HG02610 (cell line): ENCODE measurements at regions not wholly inside any gene's neighbourhood (a gene's known extent, or its start where the extent isn't known, plus 50 kb on each side); places are given as distances from the start of the nearest gene placed in this dataset.

Source experiments
- ATAC-seq: cut with Tn5 transposase; IDR thresholded peaks from one replicate; pipeline ENCODE4 v1.9.1; 2021; ENCODE audit warnings: mild to moderate bottlenecking, moderate library complexity; ENCODE audit not compliant: unreplicated experiment

DNA sequence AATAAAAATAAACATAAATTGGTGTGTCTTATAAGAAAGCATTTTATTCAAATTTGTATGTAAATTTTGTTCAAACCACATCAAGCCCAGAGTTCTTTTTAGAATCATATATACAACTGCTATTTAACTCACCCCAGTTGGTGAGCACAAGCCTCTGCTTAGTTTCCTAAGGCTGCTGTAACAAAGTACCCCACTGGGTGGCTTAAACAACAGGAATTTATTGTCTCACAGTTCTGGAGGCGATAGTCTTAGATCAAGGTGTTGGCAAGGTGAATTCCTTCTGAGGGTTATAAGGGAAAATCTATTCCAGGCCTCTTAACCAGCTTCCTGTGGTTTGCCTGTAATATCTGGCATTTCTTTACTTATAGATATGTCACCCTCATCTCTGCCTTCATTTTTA is 1133.5 kb downstream of the OLFM4 start:
- no peak for ATAC-seq

DNA sequence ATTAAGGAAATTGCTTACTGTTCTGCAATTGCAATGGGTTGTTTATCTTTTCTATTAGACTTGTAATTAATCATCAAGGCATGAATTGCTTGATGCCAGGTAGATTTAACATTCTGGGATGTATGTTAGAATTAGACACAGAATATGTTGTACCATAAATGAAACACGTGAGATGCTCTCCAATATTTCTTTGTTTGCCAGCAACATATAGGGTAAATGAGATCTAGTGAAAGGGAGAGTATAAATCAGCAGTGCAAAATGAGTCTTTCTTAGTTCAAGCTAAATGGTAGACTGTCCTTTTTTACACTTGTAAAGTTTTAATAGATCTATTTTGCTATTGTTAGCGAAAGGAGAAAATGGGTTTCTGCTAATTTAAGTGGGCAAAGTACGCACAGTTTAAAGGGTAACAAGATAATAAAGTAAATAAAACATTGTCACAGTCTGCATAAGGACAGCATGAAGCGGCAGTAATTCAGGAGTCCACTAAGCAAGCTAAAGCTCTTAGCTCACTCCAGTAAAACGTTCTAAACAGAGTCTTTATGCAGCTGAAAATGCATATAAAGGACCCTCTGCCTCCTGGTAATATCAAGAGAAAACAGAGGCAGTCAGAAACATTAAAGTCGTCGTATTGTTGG is 1137.1 kb downstream of the OLFM4 start:
- ATAC-seq = no peak

DNA sequence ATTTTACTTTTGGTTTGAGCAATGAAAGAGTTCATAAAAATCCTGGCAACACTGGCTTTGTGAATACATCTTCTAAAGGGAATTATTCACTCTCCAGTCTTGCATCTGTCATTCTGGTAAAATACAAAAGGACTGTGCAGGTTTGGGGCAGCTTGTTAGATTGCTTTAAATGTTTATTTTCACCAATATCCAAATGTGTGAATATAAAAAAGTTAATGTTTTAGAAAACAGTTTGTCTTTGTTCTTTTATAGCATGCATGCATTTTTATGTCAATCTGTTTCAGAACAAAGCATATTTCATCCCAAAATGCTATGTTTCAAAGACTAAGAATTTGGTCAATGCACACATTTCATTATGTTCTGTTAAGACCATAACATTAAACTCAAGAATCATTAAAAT is 1145.4 kb downstream of the OLFM4 start:
- no peak for ATAC-seq

DNA sequence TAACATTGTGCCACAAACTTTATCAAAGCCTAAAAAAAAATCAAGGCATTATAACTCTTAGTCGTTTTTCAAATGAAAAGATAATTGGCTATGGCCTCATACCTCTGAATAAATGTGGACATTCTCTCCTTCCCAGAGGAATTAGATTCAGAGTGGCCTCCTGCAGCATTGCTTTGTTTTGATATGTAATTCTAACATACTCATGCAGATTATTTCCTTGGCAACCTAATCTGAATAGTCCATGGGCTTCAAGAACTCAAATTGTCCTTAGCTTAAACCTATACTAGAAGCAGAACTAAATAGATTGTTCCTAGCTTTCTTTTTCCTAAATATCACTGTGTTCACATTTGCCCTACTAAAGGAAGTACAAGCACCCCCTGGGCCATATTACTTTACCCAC is 1146.9 kb downstream of the OLFM4 start:
- ATAC-seq = no peak

DNA sequence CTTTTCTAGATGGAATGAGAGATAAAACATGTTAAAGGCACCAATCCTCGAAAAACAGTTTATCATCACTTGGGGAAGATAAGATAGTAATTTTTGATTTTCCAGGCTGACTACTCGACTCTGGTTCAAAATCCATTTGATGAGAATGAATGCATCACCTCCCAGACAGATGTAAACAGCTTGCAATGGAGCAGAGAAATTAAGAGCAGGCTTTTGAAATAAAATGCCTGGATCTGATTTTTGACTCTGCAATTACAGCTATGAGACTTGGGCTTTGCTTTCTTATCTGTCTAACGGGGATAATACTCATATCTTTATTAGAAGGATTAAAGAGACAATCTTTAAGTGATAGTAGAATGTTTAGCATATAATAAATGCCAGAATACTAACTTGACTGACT is 1148.9 kb downstream of the OLFM4 start:
- no peak for ATAC-seq

DNA sequence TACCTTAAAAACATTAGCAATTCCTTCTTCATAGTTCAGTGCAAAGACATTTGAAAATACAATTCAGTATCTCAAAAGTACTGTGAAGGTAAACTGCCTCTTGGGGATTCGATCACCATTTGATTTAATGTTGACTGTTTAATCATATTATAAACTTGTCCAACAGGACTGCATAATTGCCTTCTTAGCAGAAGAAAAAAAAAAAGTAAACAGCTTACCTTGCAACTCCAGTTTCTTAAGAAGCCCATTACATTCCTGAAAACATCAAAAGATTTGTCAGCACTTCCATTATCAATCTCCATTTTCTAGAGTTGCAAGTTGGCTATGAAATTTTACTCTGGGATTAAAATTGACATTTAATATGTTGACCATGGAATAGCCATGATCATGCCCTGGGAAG is 1154.6 kb downstream of the OLFM4 start:
- ATAC-seq = no peak

DNA sequence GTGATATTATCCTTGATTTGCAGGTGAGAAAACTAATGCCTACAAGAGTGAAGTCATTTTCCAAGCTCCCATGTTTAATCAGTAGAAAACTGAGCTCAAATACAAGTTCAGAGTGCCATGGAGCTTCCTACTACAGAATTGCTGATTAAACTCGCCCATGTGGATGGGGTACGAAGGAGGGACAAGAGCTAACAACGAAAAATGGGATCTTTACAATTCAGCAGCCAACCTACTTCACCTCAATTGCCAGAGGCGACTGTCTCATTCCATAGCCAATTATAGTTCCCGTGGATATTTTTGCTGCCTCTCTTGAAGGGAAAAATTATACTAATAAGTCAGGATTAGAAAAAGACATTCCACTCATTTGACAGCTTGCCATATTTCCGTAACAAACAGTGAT is 1155.1 kb downstream of the OLFM4 start:
- ATAC-seq = no peak

DNA sequence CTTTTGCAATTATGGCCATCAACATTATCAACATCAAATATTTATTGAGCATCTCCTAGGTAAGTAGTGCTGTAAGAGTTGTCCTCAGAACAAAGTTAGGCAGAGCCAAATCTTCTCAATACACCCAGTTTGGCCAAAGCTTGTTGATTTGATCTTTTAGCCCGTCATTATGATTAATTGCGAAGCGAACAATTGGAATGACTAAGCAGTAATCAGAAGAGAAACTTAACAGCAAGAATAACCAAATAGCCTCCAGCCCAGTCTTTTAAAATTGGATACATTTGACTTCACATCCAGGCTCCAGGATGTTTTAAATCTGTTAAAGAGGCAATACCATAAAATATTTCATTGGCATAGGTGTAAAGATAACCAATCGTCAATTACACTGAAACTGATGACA is 1156.0 kb downstream of the OLFM4 start:
- ATAC-seq = no peak

DNA sequence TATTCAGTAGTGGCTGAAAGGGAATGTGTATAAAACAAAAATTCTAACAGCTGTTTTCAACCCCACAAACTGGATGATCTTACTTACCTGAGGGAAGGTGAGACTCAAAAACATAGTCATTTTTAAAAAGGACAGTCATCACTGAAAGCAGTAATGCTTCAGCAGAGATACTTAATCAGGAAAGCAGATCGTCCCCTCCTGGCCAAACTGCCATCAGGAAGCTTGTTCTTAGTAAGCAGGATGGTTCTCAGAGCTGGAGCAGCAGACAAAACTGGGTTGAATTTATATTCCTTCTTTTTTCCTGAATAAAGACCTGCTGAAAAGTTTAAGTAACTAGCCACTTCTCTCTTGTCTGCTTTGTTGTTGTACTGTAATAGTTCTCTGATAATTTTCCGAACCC is 1156.5 kb downstream of the OLFM4 start:
- ATAC-seq = no peak

DNA sequence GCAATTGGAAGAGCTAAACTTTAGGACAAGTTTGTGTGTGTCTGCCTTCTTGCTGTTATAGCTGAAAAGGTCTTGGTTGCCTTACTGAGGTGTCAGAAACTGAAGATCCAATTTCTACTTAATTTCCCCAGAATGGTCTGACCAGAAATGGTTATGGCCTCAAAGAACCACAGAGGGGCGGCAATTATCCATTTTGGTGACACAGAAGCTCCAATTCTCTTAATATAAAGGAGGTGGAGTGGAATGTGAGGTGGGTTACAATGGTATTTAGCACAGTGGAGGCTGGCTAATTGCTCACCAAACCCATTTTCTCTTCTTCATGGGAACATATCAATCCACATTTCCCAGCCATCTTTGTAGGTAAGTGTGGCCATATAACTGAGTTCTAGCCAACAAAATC is 1157.2 kb downstream of the OLFM4 start:
- no peak for ATAC-seq

DNA sequence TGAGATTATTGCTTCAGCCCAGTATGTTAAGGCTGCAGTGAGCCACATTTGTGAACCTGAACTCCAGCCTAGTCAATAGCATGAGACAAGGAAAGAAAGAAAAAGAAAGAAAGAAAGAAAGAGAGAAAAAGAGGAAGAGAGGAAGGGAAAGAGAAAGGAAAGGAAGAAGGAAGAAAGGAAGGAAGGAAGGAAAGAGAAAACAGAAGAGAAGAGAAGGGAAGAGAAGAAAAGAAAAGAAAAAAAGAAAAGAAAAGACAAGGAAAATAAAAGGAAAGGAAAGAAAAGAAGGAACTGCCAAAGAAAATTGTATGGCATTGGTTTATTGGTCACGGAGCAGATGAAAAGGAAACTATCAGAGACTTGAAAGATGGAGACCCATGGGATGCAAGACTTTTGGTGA is 1158.8 kb downstream of the OLFM4 start:
- no peak for ATAC-seq

DNA sequence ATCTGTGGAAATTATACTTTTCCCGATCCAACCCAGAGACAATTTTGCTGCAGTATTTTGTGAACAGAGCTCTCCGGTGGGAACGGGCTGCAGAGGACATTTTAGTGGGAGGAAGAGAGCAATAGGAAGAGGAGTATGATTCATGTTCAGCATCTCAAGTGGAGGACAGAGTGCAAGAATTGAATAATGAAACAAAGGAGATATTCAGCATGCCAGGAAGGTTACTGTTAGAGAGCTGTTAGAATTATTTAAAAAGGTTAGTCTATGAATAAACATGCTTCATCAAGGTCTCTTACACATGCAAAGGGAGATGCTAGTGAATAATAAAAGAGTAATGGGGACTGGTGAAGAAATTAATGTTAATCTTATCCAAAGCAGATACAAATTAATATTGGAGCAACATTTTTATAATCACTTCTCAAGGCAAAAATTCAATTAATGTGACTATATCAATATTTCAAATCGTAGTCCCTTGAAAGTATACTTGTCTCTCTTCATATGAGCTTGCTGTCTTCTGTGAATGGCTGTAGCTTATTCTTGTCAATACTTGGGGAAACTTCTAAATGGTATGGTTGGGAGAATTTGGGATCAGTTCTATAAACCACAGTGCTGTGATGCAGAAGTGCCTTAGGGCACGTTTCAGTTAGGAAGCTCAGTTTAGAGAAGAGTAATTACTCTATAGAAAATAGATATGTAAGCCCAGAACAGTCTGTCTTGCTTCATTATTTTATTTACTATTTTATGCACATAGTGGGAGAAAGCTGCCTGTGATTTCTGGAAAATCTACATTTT is 1165.8 kb downstream of the OLFM4 start:
- ATAC-seq = no peak

DNA sequence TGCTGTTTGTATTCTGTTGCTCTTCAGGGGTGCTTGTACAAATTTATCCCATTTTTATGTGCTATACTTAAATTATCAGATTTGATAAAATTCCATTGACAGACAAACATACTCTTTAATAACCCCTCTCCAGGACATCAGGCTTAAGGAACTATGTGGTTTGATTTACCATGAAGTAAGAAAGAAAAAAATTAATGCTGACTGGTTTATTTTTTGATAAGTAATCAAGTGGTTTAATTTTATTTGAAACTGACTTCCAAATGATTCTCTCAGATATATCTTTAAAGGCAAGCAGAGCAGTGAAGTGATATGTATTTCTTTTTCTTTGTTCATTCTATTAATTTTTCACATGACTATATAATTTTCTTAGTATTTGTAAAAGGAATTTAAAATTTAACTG is 1168.1 kb downstream of the OLFM4 start:
- no peak for ATAC-seq

DNA sequence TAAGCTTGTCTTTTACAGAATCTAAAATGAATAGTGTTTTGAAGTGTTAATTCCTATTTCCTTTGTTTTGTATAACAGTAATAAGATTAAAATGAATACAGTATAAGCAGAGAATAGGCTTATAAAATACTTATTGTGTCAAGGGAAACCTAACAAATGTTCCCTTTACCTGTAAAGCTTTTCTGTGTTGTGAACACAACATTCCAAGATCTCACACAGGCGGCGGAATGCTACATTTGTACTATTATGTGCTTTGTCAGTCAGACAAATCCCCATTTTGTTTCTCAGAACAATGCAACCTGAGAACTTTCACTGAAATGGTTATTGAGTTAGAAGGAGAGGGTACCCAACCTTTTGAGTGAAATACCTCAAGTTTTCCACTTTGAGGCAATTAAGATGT is 1170.3 kb downstream of the OLFM4 start:
- no peak for ATAC-seq

DNA sequence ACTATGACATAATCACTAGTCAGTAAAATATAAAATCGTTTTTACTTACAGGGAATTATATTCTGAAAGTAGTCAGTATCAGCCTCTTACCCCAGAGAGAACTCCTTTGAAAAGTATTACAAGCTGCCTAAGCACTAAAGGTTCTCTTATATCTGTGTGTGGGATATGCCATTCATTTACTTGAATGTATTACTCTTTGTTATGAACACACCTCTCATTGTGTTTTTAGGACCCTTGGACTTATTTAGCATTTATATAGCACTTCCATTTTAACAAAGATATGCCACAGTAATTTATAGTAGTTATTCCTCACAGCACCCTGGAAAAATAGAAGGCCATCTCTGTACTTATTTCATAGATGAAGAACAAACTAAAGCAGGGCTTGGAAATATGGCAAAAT is 1178.0 kb downstream of the OLFM4 start:
- ATAC-seq = no peak

DNA sequence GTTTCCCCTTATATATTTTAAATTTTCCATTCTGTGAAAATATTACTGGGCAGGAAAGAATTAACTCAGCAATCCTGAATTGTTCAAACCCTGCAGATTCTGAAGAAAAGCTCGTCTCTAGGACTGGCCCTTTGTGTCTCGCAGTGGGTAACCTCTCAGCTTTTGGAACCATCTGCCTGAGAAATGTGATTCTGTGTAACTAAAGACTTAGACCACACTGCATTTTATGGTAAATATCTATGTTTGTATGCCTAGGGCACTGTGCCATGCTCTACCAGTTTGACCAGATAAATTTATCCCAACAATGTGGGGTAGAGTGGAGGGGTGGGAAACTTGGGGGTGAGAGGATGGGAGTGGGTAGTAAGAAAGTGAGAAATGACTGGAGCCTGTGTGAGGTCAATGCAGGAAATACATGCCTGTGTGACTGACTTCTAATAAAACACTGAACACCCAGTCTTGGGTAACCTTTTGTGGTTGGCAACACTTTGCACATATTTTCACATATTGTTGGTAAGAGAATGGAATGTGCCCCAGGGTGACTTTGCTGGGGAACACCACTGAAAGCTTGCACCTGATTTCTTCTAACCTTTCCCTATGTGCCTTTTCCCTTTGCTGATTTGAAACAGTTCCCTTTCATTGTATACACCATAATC is 1181.9 kb downstream of the OLFM4 start:
- no peak for ATAC-seq

DNA sequence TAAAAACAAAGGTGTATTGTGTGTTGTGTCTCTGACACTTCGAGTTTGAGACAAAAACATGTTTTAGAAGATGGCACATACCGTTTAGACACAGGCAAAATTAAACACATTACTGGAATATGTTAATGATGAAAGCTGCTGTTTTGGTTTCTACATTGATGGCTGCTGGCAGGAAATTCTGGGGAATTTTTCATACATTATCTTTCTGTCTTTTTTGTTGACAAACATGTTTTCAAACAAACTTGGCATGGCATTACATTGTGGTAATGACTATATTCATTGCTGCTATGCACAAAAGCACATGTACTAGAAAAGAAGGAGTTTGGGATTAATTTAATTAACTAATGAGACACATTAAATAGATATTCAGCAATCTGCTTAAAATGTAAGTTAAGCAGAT is 1187.6 kb downstream of the OLFM4 start:
- no peak for ATAC-seq

DNA sequence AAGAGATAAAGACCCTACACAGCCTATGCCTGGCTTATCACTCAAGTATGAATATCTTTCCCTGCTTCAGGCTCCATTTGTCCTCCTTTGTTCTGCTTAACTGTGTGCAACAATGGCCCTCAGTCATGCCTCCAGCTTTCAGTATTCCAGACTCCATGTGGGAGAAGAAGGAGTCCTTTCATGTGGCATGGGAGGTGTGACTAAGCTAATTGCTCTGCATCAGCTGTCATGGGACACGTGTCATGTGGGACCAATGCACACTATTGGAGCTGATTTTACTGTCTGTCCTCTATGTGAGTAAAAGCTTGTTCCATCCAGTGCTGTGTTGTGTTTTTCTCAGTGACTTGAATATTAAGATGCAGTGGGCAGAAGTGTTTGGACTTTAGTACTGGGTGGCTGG is 1198.3 kb downstream of the OLFM4 start:
- ATAC-seq = no peak

DNA sequence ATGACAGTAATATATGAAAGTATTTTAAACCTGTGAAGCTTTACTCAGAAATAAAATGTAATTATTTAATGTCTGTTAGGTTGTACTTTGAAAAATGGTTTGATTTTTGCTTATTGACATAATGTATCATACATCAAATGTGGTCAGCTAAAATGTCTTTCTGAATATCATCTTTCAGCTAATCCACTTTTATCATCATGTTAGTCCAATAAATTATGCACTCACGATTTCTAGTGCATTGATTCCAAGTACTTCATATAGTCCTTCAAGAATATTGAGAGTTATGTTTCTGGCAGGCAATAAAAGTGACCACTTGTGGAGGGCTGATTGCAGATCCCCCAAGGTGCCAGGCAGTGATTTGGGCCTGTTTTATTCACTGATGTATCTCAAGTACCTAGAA is 1204.1 kb downstream of the OLFM4 start:
- ATAC-seq = no peak

DNA sequence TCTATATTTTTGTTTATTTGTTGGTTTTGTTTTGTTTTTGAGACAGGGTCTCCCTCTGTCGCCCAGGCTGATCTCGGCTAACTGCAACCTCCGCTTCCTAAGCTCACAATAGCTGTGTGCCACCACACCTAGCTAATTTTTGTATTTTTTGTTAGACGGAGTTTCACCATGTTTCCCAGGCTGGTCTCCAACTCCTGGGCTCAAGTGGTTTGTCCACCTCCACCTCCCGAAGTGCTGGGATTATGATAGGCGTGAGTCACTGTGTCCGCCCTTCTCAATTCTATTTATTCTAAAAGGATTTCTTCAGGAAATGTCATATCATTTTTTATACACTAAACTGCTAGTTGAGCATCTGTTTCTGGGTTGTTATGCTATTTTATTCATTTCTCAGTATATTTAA is 1206.0 kb downstream of the OLFM4 start:
- ATAC-seq = no peak

DNA sequence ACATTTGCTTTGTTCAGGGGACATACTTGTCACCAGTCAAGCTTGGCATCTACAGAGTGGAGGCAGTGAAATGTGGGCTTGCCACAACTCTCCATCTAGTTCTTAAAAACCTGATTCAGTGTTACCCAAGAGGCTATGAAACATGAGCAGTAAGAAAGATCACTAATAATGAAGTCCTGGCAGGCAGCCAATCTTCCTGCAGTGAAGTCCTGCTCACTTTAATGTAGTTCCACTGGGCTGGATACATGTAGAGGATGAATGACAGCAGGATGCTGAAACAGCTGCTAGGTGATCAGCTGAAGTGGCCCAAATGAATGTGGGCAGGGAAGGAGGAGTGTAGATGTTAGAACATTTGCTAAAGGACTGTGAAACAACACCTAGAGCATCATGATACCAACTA is 1213.1 kb downstream of the OLFM4 start:
- ATAC-seq = no peak

DNA sequence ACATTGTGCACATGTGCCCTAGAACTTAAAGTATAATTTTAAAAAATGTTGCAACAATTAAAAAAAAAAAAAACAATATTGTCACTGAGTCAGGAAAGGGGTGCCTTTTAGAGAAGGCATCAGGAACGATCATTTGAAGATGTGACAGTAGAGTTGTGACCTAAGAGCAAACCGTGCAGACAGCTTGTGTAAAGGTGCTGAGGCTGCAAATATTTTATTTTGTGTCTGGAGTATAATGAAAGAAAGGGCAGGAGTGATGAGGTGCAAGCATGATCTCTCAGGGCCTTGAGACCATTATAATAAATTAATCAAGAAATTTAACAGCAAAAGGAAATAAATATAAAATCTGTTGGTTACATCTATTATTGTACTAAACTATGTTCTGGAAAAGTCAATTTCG is 1219.7 kb downstream of the OLFM4 start:
- no peak for ATAC-seq
